Endothelial cell of umbilical vein (primary cell): ENCODE measurements at regions not wholly inside any gene's neighbourhood (a gene's known extent, or its start where the extent isn't known, plus 50 kb on each side); places are given as distances from the start of the nearest gene placed in this dataset.

Experiments
- BruUV-seq: library from RNA; stranded (reverse); fragments of 400-500 nt; replicated peaks from 2 replicates; lab custom pipeline; 2021; lab: Mats Ljungman, UMichigan
- CTCF ChIA-PET: fragments of 300-600, 350-600 bp; sonication (Branson Sonifier 250); formaldehyde crosslinking; loops from one replicate; lab custom pipeline; 2021; ENCODE audit warnings: antibody characterized with exemption, inconsistent platforms; lab: Charles Lee
- POLR2A ChIA-PET: fragments of 300-600, 350-600 bp; sonication (Branson Sonifier 250); formaldehyde crosslinking; loops from one replicate; lab custom pipeline; 2021; ENCODE audit warnings: antibody characterized with exemption, inconsistent platforms; lab: Charles Lee
- DNase-seq: peaks from one replicate; pipeline ENCODE4 v3.0.0-alpha.2; 2011; ENCODE audit warnings: low read depth, low spot score
- FAIRE-seq: peaks from 2 replicates; lab custom pipeline; 2011; peaks lifted over from hg19 to GRCh38; lab: Jason Lieb, UNC
- H2AFZ ChIP-seq: 2 replicates; pipeline ENCODE4 v1.6.0; 2012; ENCODE audit warnings: low read depth, low read length, control low read depth, inconsistent platforms
- H3K27ac ChIP-seq: 2 replicates; pipeline ENCODE4 v1.5.1; 2011; ENCODE audit warnings: low read depth, mild to moderate bottlenecking, control low read depth, low read length, moderate library complexity; ENCODE audit not compliant: insufficient read depth
- H3K27me3 ChIP-seq, 2 experiments: 2 replicates each; pipeline versions ENCODE4 v1.6.0 to v1.6.1; 2011; ENCODE audit warnings: low read length in 2 of 2, mixed read lengths in 1 of 2; ENCODE audit not compliant: control insufficient read depth in 2 of 2, insufficient read depth in 2 of 2
- H3K36me3 ChIP-seq, 2 experiments: 2 replicates in 1 of 2; 3 replicates in 1 of 2; pipeline ENCODE4 v1.5.1; 2011; ENCODE audit warnings: low read length in 2 of 2, mild to moderate bottlenecking in 1 of 2, moderate library complexity in 1 of 2; ENCODE audit not compliant: control insufficient read depth in 2 of 2, insufficient read depth in 2 of 2; ENCODE audit errors: extremely low read depth in 1 of 2
- H3K4me1 ChIP-seq: 3 replicates; pipeline ENCODE4 v1.5.1; 2011; ENCODE audit warnings: mild to moderate bottlenecking, low read length; ENCODE audit not compliant: control insufficient read depth, insufficient read depth; ENCODE audit errors: extremely low read depth
- H3K4me2 ChIP-seq: 2 replicates; pipeline ENCODE4 v1.6.1; 2011; ENCODE audit warnings: low read length, control low read depth, mixed read lengths; ENCODE audit not compliant: insufficient read depth
- H3K4me3 ChIP-seq, 3 experiments: fragments of 200-600 bp in 1 of 3; sonication (generic), shearing (Covaris generic) in 1 of 3; replicated peaks in 1 of 3; 2 replicates each; pipeline ENCODE4 v1.5.1; 2011 to 2016; ENCODE audit warnings: control low read depth in 3 of 3, low read length in 3 of 3, mild to moderate bottlenecking in 2 of 3, inconsistent platforms in 1 of 3, low read depth in 1 of 3, moderate library complexity in 1 of 3; ENCODE audit not compliant: insufficient read depth in 1 of 3
- H3K79me2 ChIP-seq: 2 replicates; pipeline ENCODE4 v1.6.0; 2012; ENCODE audit warnings: low read length, inconsistent platforms; ENCODE audit not compliant: control insufficient read depth, insufficient read depth
- H3K9ac ChIP-seq: replicated peaks from 2 replicates; pipeline ENCODE3; 2011; ENCODE audit warnings: low read length, control low read depth; ENCODE audit not compliant: insufficient read depth; ENCODE audit errors: extremely low read depth
- H3K9me1 ChIP-seq: replicated peaks from 3 replicates; pipeline ENCODE4 v1.6.0; 2011; ENCODE audit warnings: mild to moderate bottlenecking, low read length; ENCODE audit not compliant: control insufficient read depth, insufficient read depth; ENCODE audit errors: extremely low read depth
- H3K9me3 ChIP-seq: replicated peaks from 2 replicates; pipeline ENCODE4 v1.5.1; 2012; ENCODE audit warnings: low read length, inconsistent platforms; ENCODE audit not compliant: control insufficient read depth, insufficient read depth
- H4K20me1 ChIP-seq: replicated peaks from 2 replicates; pipeline ENCODE3; 2011; ENCODE audit warnings: mild to moderate bottlenecking, low read length; ENCODE audit not compliant: control insufficient read depth, insufficient read depth; ENCODE audit errors: extremely low read depth
- EZH2 ChIP-seq: IDR thresholded peaks from 2 replicates; pipeline ENCODE4 v1.6.1; 2012; ENCODE audit warnings: borderline replicate concordance, low read depth, mild to moderate bottlenecking, moderate library complexity, low read length, inconsistent platforms; ENCODE audit not compliant: severe bottlenecking
- FOS ChIP-seq: IDR thresholded peaks from 2 replicates; pipeline ENCODE4 v1.6.1; 2011; ENCODE audit warnings: mild to moderate bottlenecking, low read length, moderate library complexity, borderline replicate concordance; ENCODE audit not compliant: insufficient read depth
- GATA2 ChIP-seq: IDR thresholded peaks from 2 replicates; pipeline ENCODE4 v1.7.0; 2011; ENCODE audit warnings: low read depth, mild to moderate bottlenecking, moderate library complexity, mixed read lengths, low read length; ENCODE audit not compliant: insufficient read length, insufficient read depth
- JUN ChIP-seq: IDR thresholded peaks from 2 replicates; pipeline ENCODE4 v1.6.1; 2011; ENCODE audit warnings: borderline replicate concordance, low read depth; ENCODE audit not compliant: insufficient read length, insufficient read depth
- MYC ChIP-seq: IDR thresholded peaks from one replicate; pipeline ENCODE4 v1.6.1; 2011; ENCODE audit warnings: mild to moderate bottlenecking, low read depth, low read length
- POLR2A ChIP-seq: IDR thresholded peaks from 2 replicates; pipeline ENCODE4 v1.6.1; 2012; ENCODE audit warnings: low read depth, mild to moderate bottlenecking, control low read depth, low read length
- POLR2AphosphoS5 ChIP-seq: IDR thresholded peaks from 2 replicates; pipeline ENCODE4 v1.6.1; 2012; ENCODE audit warnings: low read depth, mild to moderate bottlenecking, control low read depth, low read length, moderate library complexity; ENCODE audit not compliant: insufficient read depth
- dilution Hi-C: fragments of 300-500 bp; cut with MboI; formaldehyde crosslinking; loops from one replicate; pipeline ENCODE4 v1.15.0; 2019; ENCODE audit warnings: low sequenced_read_pairs; ENCODE audit not compliant: extremely low pct_ligation_motif_present
- intact Hi-C: fragments of 100-400 bp; cut with micrococcal nuclease; formaldehyde crosslinking; loops from one replicate; pipeline ENCODE4 v1.10.0; 2022
- TF ChIP-seq, protein P1 (sequence below), 2 donors: IDR thresholded peaks; 1 replicate in 1 of 2; 2 replicates in 1 of 2; pipeline ENCODE4 v1.5.1; 2011; ENCODE audit warnings: low read length in 2 of 2, mild to moderate bottlenecking in 2 of 2, moderate library complexity in 2 of 2, control low read depth in 1 of 2, inconsistent platforms in 1 of 2, low read depth in 1 of 2; ENCODE audit not compliant: insufficient read depth in 1 of 2; ENCODE audit errors: extremely low read depth in 1 of 2
- TF ChIP-seq, protein P2 (sequence below): IDR thresholded peaks from 2 replicates; pipeline ENCODE4 v1.6.1; 2011; ENCODE audit not compliant: insufficient read depth, insufficient read length

DNA sequence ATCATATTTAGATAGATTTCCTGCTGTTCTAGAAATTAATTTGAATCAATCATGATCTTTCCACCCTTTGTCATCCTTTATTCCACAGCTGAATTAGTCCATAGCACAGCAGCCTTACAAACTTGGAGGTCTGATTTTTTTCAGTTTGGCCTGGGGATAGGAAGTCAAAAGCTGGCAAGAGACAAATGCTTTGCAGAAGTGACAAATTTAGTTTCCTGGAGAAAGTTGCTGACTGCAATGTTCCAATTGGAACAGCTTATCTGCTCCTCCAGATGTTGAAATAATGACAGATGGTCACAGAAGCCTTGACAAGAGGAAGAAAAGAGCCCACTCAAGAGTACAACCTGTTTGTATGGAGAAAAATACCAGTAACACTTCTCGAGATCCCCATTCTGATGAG, 1276.1 kb upstream of the CDH8 start:
- H3K36me3 ChIP-seq = no peaks in the 10 kb centered on the region
- H3K27me3 ChIP-seq = no peaks in the 10 kb centered on the region
- no peak for FAIRE-seq
- intact Hi-C loops (no loop called here), dilution Hi-C loops (no loop called here)
- ChIA-PET CTCF (no interaction called here), POLR2A (no interaction called here)
- no peaks in the 10 kb centered on the region for H4K20me1 ChIP-seq
- no peak overlapping the region for H3K4me2 ChIP-seq
- BruUV-seq = no TSS peak
- TF ChIP-seq POLR2A (no peak), POLR2AphosphoS5 (no peak), MYC (no peak), FOS (no peak), GATA2 (no peak), EZH2 (no peak), JUN (no peak)
- TF ChIP-seq, protein P1, sequence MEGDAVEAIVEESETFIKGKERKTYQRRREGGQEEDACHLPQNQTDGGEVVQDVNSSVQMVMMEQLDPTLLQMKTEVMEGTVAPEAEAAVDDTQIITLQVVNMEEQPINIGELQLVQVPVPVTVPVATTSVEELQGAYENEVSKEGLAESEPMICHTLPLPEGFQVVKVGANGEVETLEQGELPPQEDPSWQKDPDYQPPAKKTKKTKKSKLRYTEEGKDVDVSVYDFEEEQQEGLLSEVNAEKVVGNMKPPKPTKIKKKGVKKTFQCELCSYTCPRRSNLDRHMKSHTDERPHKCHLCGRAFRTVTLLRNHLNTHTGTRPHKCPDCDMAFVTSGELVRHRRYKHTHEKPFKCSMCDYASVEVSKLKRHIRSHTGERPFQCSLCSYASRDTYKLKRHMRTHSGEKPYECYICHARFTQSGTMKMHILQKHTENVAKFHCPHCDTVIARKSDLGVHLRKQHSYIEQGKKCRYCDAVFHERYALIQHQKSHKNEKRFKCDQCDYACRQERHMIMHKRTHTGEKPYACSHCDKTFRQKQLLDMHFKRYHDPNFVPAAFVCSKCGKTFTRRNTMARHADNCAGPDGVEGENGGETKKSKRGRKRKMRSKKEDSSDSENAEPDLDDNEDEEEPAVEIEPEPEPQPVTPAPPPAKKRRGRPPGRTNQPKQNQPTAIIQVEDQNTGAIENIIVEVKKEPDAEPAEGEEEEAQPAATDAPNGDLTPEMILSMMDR (IDR thresholded peaks at IDR 0.05; ENCODE audit: extremely low read depth in 1 of 2, insufficient read depth in 1 of 2, low read depth in 1 of 2, low read length in 2 of 2) = no peak
- TF ChIP-seq, protein P2, sequence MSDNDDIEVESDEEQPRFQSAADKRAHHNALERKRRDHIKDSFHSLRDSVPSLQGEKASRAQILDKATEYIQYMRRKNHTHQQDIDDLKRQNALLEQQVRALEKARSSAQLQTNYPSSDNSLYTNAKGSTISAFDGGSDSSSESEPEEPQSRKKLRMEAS = no peak
- no peak overlapping the region for H3K9ac ChIP-seq
- H3K79me2 ChIP-seq = no peaks in the 10 kb centered on the region
- no peaks in the 10 kb centered on the region for H3K4me1 ChIP-seq
- H3K27ac ChIP-seq = no peak overlapping the region
- no peak for DNase-seq
- H3K4me3 ChIP-seq = no peak overlapping the region
- H3K9me1 ChIP-seq = no peaks in the 10 kb centered on the region
- H3K9me3 ChIP-seq = no peaks in the 10 kb centered on the region
- H2AFZ ChIP-seq = no peak overlapping the region
